ENCODE measurements at regions not wholly inside any gene's neighbourhood (a gene's known extent, or its start where the extent isn't known, plus 50 kb on each side); places are given as distances from the start of the nearest gene placed in this dataset.

DNA sequence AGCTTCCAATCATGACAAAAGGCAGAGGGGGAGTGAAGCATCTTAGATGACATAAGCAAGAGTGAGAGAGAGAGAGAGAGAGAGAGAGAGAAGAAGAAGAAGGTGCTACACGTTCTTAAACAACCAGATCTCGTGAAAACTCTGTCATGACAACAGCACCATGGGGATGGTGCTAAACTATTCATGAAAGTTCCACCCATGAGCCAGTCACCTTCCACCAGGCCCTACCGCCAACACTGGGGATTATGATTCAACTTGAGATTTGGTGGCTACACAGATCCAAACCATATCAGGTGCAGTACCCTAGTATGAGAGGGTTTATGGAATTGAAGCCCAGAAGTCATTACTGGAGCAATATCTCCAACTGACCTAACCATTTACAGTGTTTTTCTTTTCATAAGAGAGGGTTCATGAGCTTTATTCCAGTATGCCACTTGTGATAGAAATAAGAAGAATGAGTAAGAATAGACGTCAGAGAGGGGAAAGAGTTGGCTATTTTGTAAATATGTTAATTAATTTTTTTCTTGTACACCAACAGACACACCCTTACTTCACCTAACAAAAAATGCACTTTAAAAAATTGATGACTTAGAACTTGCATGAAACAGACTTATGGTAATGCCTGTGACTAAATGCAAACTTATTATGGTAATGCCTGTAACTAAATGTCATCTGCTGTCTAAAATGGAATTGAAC is 680.4 kb upstream of the ITGA1 start:
- TF ChIP-seq, protein P1, sequence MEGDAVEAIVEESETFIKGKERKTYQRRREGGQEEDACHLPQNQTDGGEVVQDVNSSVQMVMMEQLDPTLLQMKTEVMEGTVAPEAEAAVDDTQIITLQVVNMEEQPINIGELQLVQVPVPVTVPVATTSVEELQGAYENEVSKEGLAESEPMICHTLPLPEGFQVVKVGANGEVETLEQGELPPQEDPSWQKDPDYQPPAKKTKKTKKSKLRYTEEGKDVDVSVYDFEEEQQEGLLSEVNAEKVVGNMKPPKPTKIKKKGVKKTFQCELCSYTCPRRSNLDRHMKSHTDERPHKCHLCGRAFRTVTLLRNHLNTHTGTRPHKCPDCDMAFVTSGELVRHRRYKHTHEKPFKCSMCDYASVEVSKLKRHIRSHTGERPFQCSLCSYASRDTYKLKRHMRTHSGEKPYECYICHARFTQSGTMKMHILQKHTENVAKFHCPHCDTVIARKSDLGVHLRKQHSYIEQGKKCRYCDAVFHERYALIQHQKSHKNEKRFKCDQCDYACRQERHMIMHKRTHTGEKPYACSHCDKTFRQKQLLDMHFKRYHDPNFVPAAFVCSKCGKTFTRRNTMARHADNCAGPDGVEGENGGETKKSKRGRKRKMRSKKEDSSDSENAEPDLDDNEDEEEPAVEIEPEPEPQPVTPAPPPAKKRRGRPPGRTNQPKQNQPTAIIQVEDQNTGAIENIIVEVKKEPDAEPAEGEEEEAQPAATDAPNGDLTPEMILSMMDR (IDR thresholded peaks at IDR 0.05) = no peak
- no peak for TF ChIP-seq POLR2A (IDR thresholded peaks at IDR 0.05)

All from thyroid gland (tissue), 4 donors.